ENCODE measurements at regions not wholly inside any gene's neighbourhood (a gene's known extent, or its start where the extent isn't known, plus 50 kb on each side); places are given as distances from the start of the nearest gene placed in this dataset.
"Not testable (repeated sequence)": the region's sequence is repeated elsewhere in the genome, so short reads cannot be mapped to it uniquely, and the experiment has no call there.

DNA sequence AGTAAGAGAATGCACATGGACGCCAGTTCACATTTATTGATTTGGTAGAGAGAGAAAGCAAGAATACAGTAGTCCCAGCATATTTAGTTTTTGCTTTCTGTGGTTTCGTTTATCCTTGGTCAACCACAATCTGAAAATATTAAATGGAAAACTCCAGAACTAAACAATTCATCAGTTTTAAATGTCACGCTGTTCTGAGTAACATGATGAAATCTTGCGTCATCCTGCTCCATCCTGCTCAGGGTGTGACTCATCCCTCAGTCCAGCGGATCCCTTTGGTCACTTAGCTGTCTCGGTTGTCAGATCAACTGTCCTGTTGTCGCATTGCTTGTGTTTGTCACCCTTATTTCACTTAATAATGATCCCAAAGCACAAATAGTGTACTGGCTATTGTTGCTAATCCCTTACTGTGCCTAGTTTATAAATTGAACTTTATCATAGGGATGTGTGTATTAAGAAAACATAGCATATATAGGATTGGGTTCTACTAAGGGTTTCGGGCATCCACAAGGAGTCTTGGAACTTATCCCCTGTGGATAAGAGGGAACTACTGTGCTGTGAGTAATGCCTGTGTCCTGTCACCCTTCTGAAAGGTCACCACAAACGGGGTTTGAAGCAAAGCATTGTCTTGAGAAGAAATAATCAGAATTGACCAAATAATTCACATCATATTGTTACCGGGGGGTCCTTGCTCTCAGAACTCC lies 73.6 kb downstream of the OTUD1 start:
- 52 to 64% (median 56%) methylated on average over 10 of the region's 10 CpGs for WGBS, 4 donors

GRCh38 chr10:23513621-23514020 lies 74.7 kb downstream of the OTUD1 start:
- WGBS, 4 donors = 55 to 78% (median 67%) methylated on average over 7 of the region's 7 CpGs
- H3K4me3 ChIP-seq; DNase-seq; H3K9me3 ChIP-seq (replicated peaks in 1 of 3); H3K36me3 ChIP-seq (replicated peaks in 1 of 2); H3K27ac ChIP-seq; H3K27me3 ChIP-seq; H3K4me1 ChIP-seq (replicated peaks in 1 of 2); intact Hi-C loops (cut with DNase I): not testable (repeated sequence)

More for the DNA sequence above, 73.6 kb downstream of the OTUD1 start:
- H3K4me3 ChIP-seq = no peak overlapping the region
- no peaks in the 10 kb centered on the region for H3K9me3 ChIP-seq (replicated peaks in 1 of 3)
- DNase-seq = peak in 6 of 7 donors; percentile 46 to 62 (median 56)
- no peaks in the 10 kb centered on the region for H3K4me1 ChIP-seq (replicated peaks in 1 of 2)
- no peaks in the 10 kb centered on the region for H3K36me3 ChIP-seq (replicated peaks in 1 of 2)
- H3K27ac ChIP-seq = no peak overlapping the region
- no peak for TF ChIP-seq POLR2A (IDR thresholded peaks at IDR 0.05)
- TF ChIP-seq, protein P1, sequence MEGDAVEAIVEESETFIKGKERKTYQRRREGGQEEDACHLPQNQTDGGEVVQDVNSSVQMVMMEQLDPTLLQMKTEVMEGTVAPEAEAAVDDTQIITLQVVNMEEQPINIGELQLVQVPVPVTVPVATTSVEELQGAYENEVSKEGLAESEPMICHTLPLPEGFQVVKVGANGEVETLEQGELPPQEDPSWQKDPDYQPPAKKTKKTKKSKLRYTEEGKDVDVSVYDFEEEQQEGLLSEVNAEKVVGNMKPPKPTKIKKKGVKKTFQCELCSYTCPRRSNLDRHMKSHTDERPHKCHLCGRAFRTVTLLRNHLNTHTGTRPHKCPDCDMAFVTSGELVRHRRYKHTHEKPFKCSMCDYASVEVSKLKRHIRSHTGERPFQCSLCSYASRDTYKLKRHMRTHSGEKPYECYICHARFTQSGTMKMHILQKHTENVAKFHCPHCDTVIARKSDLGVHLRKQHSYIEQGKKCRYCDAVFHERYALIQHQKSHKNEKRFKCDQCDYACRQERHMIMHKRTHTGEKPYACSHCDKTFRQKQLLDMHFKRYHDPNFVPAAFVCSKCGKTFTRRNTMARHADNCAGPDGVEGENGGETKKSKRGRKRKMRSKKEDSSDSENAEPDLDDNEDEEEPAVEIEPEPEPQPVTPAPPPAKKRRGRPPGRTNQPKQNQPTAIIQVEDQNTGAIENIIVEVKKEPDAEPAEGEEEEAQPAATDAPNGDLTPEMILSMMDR (IDR thresholded peaks at IDR 0.05) = no peak
- intact Hi-C loops (cut with DNase I) = no loop called here
- no peaks in the 10 kb centered on the region for H3K27me3 ChIP-seq

GRCh38 chr10:23514321-23514720 lies 75.4 kb downstream of the OTUD1 start:
- H3K27me3 ChIP-seq = no peaks in the 10 kb centered on the region
- DNase-seq = no peak
- no peaks in the 10 kb centered on the region for H3K9me3 ChIP-seq (replicated peaks in 1 of 3)
- intact Hi-C loops (cut with DNase I) = no loop called here
- no peaks in the 10 kb centered on the region for H3K4me1 ChIP-seq (replicated peaks in 1 of 2)
- no peak for TF ChIP-seq POLR2A (IDR thresholded peaks at IDR 0.05)
- TF ChIP-seq, protein P1 (IDR thresholded peaks at IDR 0.05) = no peak
- H3K4me3 ChIP-seq = no peak overlapping the region
- no peaks in the 10 kb centered on the region for H3K36me3 ChIP-seq (replicated peaks in 1 of 2)
- WGBS, 4 donors = 57 to 75% (median 63%) methylated on average over 4 of the region's 4 CpGs
- no peak overlapping the region for H3K27ac ChIP-seq

DNA sequence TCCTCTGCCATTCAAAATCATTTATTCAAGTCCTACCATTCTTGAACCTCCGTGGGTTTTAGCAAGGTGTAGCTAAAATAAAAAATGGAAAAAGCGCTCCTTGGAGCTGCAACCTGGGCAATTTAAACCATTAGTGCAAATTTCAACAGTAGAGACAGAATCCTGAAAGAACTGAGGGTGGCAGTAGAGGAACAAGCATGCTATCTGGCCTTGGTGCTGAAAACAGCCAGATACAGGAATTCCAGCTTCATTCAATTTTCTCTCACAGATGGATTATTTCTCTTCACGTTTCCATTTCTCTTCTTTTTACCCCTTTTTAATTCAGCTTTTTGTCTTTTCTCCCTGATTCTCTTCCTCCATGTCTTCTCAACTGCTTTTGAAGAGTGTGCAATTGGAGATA lies 77.7 kb downstream of the OTUD1 start:
- WGBS, 4 donors = 13 to 25% (median 23%) methylated on average over 3 of the region's 3 CpGs
- intact Hi-C loops (cut with DNase I) = no loop called here
- TF ChIP-seq, protein P1 (IDR thresholded peaks at IDR 0.05) = peak in 5 of 6 experiments; percentile 14 to 58 (median 46)
- TF ChIP-seq POLR2A (IDR thresholded peaks at IDR 0.05) = no peak

GRCh38 chr10:23517155-23517554 lies 78.3 kb downstream of the OTUD1 start:
- no peaks in the 10 kb centered on the region for H3K4me1 ChIP-seq (replicated peaks in 1 of 2)
- H3K4me3 ChIP-seq = no peak overlapping the region
- TF ChIP-seq POLR2A (IDR thresholded peaks at IDR 0.05) = no peak
- TF ChIP-seq, protein P1 (IDR thresholded peaks at IDR 0.05) = no peak
- intact Hi-C loops (cut with DNase I) = no loop called here
- no peak overlapping the region for H3K27ac ChIP-seq
- WGBS, 4 donors = 75 to 80% (median 78%) methylated on average over 2 of the region's 2 CpGs
- H3K27me3 ChIP-seq = no peaks in the 10 kb centered on the region
- no peaks in the 10 kb centered on the region for H3K36me3 ChIP-seq (replicated peaks in 1 of 2)
- DNase-seq = no peak
- no peaks in the 10 kb centered on the region for H3K9me3 ChIP-seq (replicated peaks in 1 of 3)

More for the DNA sequence above, 77.7 kb downstream of the OTUD1 start:
- Histone ChIP-seq H3K27ac (no peak overlapping the region), H3K4me1 (replicated peaks in 1 of 2) (no peaks in the 10 kb centered on the region), H3K27me3 (no peaks in the 10 kb centered on the region), H3K4me3 (no peak overlapping the region), H3K9me3 (replicated peaks in 1 of 3) (no peaks in the 10 kb centered on the region), H3K36me3 (replicated peaks in 1 of 2) (no peaks in the 10 kb centered on the region)
- DNase-seq = peak in 2 of 7 donors; percentile 20 to 24
